HUDEP-2 (cell line): ENCODE measurements at regions not wholly inside any gene's neighbourhood (a gene's known extent, or its start where the extent isn't known, plus 50 kb on each side); places are given as distances from the start of the nearest gene placed in this dataset.
"Not testable (repeated sequence)": the region's sequence is repeated elsewhere in the genome, so short reads cannot be mapped to it uniquely, and the experiment has no call there.

Experiments used
- DNase-seq, 76 experiments: peaks; one replicate each; lab custom pipeline; 2025; ENCODE audit not compliant: unreplicated experiment in 76 of 76; lab: John Stamatoyannopoulos, UW

- no peak for DNase-seq
These were observed 495.6 kb upstream of the KLF6 start for GRCh38 chr10:4280461-4281189.

DNA sequence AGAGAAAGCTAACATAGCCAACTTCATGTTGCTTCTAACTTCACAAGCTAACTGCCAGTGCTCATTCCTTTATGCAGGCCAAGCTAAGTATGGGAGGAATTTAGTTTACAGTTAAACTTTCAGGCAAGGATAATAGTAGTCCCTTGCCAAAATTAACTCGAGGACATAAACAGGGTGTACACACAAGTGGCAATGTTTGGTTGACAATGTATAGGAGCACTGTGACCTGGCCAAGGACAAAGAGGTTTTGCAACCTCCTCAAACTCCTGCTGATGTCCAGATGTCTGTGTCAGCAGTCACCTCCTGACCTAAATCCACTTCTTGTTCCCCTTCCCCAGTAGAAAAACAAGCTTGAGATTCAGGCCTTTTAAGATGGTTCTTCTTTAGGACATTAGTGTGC lies 494.6 kb upstream of the KLF6 start:
- DNase-seq, result no peak

GRCh38 chr10:4278186-4278585 lies 493.2 kb upstream of the KLF6 start:
- DNase-seq, result no peak

DNA sequence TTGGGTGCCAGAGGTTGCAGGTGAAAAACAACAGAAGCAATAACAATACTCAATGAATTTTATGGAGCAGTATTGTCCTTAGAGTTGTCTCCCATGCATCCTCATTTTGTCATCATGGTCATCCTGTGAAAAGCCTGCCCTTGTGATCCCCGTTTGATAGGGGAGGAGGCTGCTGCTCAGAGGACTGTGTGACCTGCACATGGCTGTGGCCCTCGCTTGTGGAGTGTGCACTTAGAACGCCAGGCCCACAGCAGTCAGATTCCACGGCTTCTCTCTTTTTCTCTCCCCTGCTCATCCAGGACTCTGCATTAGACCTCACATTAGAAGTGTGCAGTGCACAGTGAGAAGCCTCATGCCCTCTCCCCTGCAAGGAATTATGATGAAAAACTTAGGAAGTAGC lies 491.1 kb upstream of the KLF6 start:
- no peak for DNase-seq

GRCh38 chr10:4274671-4275070 lies 489.7 kb upstream of the KLF6 start:
- not testable (repeated sequence) for DNase-seq

DNA sequence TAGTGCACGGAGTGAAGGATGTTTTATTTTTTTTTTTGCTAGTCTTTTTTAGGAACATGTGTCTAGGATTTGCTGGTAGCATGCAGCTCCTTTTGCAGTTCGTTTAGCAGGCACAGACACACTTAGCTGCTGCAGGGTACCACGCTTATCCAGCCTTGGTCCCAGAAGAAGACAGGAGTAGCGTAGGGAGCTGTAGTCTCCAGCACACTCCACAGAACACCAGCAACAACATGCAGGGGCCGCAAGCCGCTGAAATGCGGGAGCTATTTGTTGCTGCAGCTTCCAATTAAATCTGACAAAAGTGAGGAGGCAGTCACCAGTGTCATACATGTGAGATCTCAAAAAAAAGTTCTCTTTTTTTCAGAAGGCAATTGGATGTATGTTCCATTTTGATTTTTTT lies 486.2 kb upstream of the KLF6 start:
- DNase-seq, result no peak

DNA sequence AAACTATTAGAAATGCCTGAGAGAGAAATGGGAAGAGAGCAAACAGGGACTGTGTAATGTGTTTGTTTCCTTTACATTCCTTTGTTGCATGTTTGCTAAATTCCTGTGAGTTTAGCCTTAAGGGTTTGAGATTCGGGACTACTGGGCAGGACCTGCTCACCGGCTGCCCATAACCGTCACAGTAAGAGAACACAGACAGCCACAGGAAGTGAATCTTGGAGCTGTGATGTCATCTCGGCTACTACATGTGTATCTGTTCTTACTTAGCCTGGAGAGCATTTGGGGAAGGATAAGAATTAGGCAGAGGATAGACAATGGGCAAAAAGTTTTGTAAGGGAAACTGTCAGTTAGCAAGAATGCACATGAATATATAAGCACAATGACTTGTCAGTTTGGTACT lies 485.1 kb upstream of the KLF6 start:
- no peak for DNase-seq

- DNase-seq, result not testable (repeated sequence)
These were observed 483.5 kb upstream of the KLF6 start for GRCh38 chr10:4268490-4268889.

GRCh38 chr10:4267086-4267773 lies 482.2 kb upstream of the KLF6 start:
- DNase-seq, result no peak

GRCh38 chr10:4266416-4267085 lies 481.5 kb upstream of the KLF6 start:
- no peak for DNase-seq

DNA sequence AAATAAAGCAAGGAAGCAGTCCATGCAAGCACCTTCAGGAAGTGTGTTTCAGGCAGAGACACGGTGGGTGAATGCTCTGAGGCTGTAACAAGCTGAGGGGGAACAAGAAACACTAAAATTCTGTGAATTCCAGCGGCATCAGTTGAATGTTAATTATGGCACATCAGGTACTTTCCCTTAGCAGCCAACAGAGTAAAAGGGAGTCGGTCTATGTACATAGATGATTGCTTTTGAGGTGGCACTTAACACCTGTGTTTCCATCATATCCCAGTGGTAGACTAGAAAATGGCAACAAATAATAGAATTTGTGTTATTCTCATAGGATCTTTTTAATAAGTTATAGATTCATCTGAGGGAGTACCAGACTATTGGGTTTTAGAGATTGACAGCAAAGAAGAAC lies 481.0 kb upstream of the KLF6 start:
- no peak for DNase-seq

- no peak for DNase-seq
These were observed 479.3 kb upstream of the KLF6 start for GRCh38 chr10:4264209-4264865.

DNA sequence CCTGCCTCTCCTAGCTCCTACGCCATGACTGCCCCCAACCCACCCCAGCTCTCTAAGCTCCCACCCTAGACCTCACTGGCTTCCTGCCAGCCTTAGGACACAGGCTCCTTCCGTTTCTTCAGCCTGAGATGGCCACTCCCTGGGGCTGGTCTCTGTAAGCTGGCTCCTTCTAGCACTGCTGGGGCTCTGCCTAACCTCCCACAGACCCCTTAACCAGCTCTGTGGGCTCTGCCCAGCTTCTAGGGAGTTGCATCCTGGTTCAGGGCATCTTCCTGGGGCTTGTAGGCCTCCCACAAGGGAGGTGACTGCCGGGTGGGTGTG lies 478.6 kb upstream of the KLF6 start:
- DNase-seq, result no peak

DNA sequence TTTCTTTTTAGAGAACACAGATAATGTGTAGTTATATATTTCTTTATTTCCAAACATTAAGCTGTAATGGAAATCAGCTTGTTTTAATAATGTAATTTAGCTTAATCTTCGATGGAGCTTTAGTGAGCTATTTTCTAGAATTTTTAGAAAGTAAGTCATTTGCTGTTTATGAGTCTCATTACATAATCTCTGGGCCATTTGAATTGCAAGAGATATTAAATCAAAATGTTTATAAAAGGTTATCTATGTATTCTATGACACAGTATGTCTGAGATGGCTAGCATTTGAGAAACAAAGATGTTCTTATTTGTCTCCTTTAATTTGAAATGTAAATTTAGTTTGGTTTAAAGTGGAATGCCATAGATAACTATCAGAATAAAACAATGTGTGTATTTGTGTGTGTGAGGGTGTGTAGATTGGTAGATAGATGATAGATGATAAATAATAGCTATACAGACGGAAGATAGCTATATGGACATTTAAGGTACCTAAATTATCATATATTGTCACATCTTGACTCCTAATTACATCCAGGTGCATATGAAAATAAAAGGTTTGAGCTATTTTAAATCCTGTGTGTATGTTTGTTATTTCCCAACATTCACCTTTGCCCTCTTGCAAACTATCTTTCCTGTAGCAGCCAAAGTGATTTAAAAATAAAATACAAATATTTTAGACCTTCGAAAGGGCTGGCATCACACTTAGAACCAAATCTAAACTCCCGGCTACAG lies 478.0 kb upstream of the KLF6 start:
- no peak for DNase-seq

DNA sequence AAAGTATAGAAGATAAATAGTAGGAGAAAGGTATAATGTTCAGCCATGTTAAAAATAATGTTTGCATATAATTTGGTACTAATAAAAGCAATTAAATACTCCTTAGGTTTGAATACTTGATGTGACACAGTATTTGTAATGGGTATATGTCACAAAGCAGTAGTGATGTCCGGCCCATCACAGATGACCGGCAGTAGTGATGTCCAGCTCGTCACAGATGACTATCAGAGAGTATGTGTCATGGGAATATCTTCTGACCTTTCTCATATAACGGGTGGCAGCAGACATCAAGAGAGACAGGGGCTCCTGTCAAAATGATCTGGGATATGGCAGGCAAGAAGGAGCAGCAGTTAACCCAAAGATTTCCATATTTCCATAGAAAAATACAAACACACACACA lies 477.4 kb upstream of the KLF6 start:
- DNase-seq, result no peak

GRCh38 chr10:4260483-4261124 lies 475.6 kb upstream of the KLF6 start:
- no peak for DNase-seq

- DNase-seq, result no peak
These were observed 473.0 kb upstream of the KLF6 start for GRCh38 chr10:4257939-4258465.

DNA sequence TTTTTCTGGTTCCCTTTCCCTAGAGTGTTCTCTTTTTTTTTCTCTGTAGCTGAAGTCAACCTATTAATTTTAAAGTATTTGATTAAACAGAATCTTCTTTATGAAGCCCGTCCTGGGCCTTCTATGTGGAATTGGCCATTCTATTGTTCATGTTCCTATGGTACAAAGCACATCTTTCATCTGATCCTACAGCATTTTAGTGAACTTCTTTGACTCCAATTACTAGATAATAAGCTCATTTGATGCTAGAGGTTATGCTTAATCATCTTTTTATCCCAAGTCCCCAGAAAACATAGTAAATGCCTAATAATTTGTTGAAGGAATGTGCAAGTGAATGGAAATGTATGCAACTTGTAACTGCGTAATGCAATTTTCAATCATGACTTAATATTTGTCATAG lies 472.0 kb upstream of the KLF6 start:
- DNase-seq, result no peak

- no peak for DNase-seq
These were observed 470.7 kb upstream of the KLF6 start for GRCh38 chr10:4255751-4256150.
